Liver (tissue), 8 donors: ENCODE measurements at regions not wholly inside any gene's neighbourhood (a gene's known extent, or its start where the extent isn't known, plus 50 kb on each side); places are given as distances from the start of the nearest gene placed in this dataset.

Experiments
- DNase-seq: peaks from one replicate; pipeline ENCODE4 v3.0.0-alpha.2; 2017; ENCODE audit warnings: low spot score
- H3K27ac ChIP-seq, 2 donors: one replicate each; pipeline ENCODE4 v1.7.0; 2013; ENCODE audit warnings: inconsistent platforms in 2 of 2, low read length in 2 of 2, control low read depth in 1 of 2, low read depth in 1 of 2, mild to moderate bottlenecking in 1 of 2
- H3K27me3 ChIP-seq, 4 donors: one replicate each; pipeline versions ENCODE4 v1.6.1 to v1.7.0; 2013; ENCODE audit warnings: low read length in 3 of 4, inconsistent platforms in 1 of 4, mild to moderate bottlenecking in 1 of 4, moderate library complexity in 1 of 4; ENCODE audit not compliant: control insufficient read depth in 4 of 4, insufficient read depth in 4 of 4
- H3K36me3 ChIP-seq, 4 donors: one replicate each; pipeline versions ENCODE4 v1.6.1 to v1.7.0; 2013; ENCODE audit warnings: low read length in 3 of 4, mild to moderate bottlenecking in 3 of 4, low read depth in 1 of 4, moderate library complexity in 1 of 4; ENCODE audit not compliant: control insufficient read depth in 4 of 4, insufficient read depth in 3 of 4
- H3K4me1 ChIP-seq, 4 donors: one replicate each; pipeline versions ENCODE4 v1.6.1 to v1.7.0; 2013; ENCODE audit warnings: low read length in 3 of 4, mild to moderate bottlenecking in 3 of 4, moderate library complexity in 1 of 4; ENCODE audit not compliant: control insufficient read depth in 4 of 4, insufficient read depth in 4 of 4
- H3K4me3 ChIP-seq, 3 donors: one replicate each; pipeline versions ENCODE4 v1.6.1 to v1.7.0; 2013; ENCODE audit warnings: low read length in 3 of 3, control low read depth in 1 of 3, low read depth in 1 of 3, mild to moderate bottlenecking in 1 of 3
- H3K9ac ChIP-seq, 2 donors: one replicate each; pipeline ENCODE4 v1.7.0; 2013; ENCODE audit warnings: low read length in 2 of 2, mild to moderate bottlenecking in 2 of 2, moderate library complexity in 2 of 2, control low read depth in 1 of 2, low read depth in 1 of 2
- H3K9me3 ChIP-seq, 4 donors: one replicate each; pipeline versions ENCODE4 v1.6.1 to v1.7.0; 2013; ENCODE audit warnings: low read length in 3 of 4; ENCODE audit not compliant: control insufficient read depth in 4 of 4
- ATF3 ChIP-seq: IDR thresholded peaks from 2 replicates; pipeline ENCODE4 v1.6.1; 2016; ENCODE audit warnings: antibody characterized with exemption
- CTCF ChIP-seq: fragments of 150-350 bp; IDR thresholded peaks from 2 replicates; pipeline ENCODE4 v1.5.1; 2017; ENCODE audit warnings: improper control_type of control experiment, low read depth, low read length; ENCODE audit not compliant: missing input control
- EGR1 ChIP-seq, 2 donors: IDR thresholded peaks; 2 replicates each; pipeline ENCODE4 v1.6.1; 2016 to 2018; ENCODE audit warnings: antibody characterized with exemption in 2 of 2, low read depth in 2 of 2
- FOXA1 ChIP-seq: IDR thresholded peaks from 2 replicates; pipeline ENCODE4 v1.6.1; 2016; ENCODE audit warnings: antibody characterized with exemption
- FOXA2 ChIP-seq: IDR thresholded peaks from 2 replicates; pipeline ENCODE4 v1.6.1; 2016; ENCODE audit warnings: antibody characterized with exemption
- GABPA ChIP-seq, 2 donors: IDR thresholded peaks in 1 of 2; conservative IDR thresholded peaks in 1 of 2; 2 replicates each; pipeline ENCODE4 v1.6.1; 2016; ENCODE audit warnings: antibody characterized with exemption in 2 of 2, mild to moderate bottlenecking in 1 of 2, moderate library complexity in 1 of 2
- HNF4A ChIP-seq, 2 donors: conservative IDR thresholded peaks; 2 replicates each; pipeline ENCODE4 v1.6.1; 2016; ENCODE audit warnings: antibody characterized with exemption in 2 of 2, mild to moderate bottlenecking in 2 of 2
- HNF4G ChIP-seq: IDR thresholded peaks from 2 replicates; pipeline ENCODE4 v1.6.1; 2016; ENCODE audit warnings: antibody characterized with exemption
- JUND ChIP-seq, 2 donors: IDR thresholded peaks; 2 replicates each; pipeline ENCODE4 v1.6.1; 2016; ENCODE audit warnings: antibody characterized with exemption in 2 of 2
- MAX ChIP-seq: IDR thresholded peaks from 2 replicates; pipeline ENCODE4 v1.6.1; 2016; ENCODE audit warnings: antibody characterized with exemption
- NR2F2 ChIP-seq: IDR thresholded peaks from 2 replicates; pipeline ENCODE4 v1.6.1; 2016; ENCODE audit warnings: antibody characterized with exemption
- RAD21 ChIP-seq, 2 donors: IDR thresholded peaks; 2 replicates each; pipeline ENCODE4 v1.6.1; 2016; ENCODE audit warnings: antibody characterized with exemption in 2 of 2, mild to moderate bottlenecking in 2 of 2
- REST ChIP-seq: IDR thresholded peaks from 2 replicates; pipeline ENCODE4 v1.6.1; 2016; ENCODE audit warnings: antibody characterized with exemption, mild to moderate bottlenecking
- RXRA ChIP-seq, 2 donors: IDR thresholded peaks; 2 replicates each; pipeline ENCODE4 v1.6.1; 2017 to 2018; ENCODE audit warnings: antibody characterized with exemption in 2 of 2, mild to moderate bottlenecking in 1 of 2
- SP1 ChIP-seq: IDR thresholded peaks from 2 replicates; pipeline ENCODE4 v1.6.1; 2018; ENCODE audit warnings: antibody characterized with exemption, mild to moderate bottlenecking
- TAF1 ChIP-seq: conservative IDR thresholded peaks from 2 replicates; pipeline ENCODE4 v1.6.1; 2016; ENCODE audit warnings: antibody characterized with exemption, mild to moderate bottlenecking
- YY1 ChIP-seq: IDR thresholded peaks from 2 replicates; pipeline ENCODE4 v1.6.1; 2016; ENCODE audit warnings: antibody characterized with exemption, mild to moderate bottlenecking
- ZBTB33 ChIP-seq: IDR thresholded peaks from 2 replicates; pipeline ENCODE4 v1.6.1; 2016; ENCODE audit warnings: antibody characterized with exemption
- WGBS: extraction: QIAGEN DNeasy Blood & Tissue Kit; methylation state at CpG from one replicate; pipeline ENCODE4 v1.1.7; 2013; 5-methylcytosine and 5-hydroxymethylcytosine counted together
- donor health status: healthy.
- donor health status: healthy.
- donor health status: healthy.
- donor health status: healthy.
- donor health status: healthy.

- Histone ChIP-seq H3K9me3 (no peaks in the 10 kb centered on the region), H3K4me1 (no peaks in the 10 kb centered on the region), H3K27me3 (no peaks in the 10 kb centered on the region), H3K4me3 (no peak overlapping the region), H3K9ac (no peak overlapping the region), H3K27ac (no peak overlapping the region), H3K36me3 (no peaks in the 10 kb centered on the region)
- DNase-seq, result no peak
- 89% methylated on average over 9 of the region's 9 CpGs for WGBS
- TF ChIP-seq REST (no peak), RXRA (IDR thresholded peaks at IDR 0.05) (no peak), JUND (IDR thresholded peaks at IDR 0.05) (no peak), GABPA (IDR thresholded peaks at IDR 0.05 in 1 of 2, conservative IDR thresholded peaks at IDR 0.05 in 1 of 2) (no peak), RAD21 (IDR thresholded peaks at IDR 0.05) (no peak), MAX (no peak), SP1 (no peak), HNF4A (conservative IDR thresholded peaks at IDR 0.05) (no peak), TAF1 (no peak), EGR1 (IDR thresholded peaks at IDR 0.05; ENCODE audit: low read depth in 2 of 2) (no peak)
Measured at GRCh38 chr15:66836231-66837030, 134.4 kb downstream of the SMAD6 start.

GRCh38 chr15:66838202-66838601, 136.2 kb downstream of the SMAD6 start:
- 79% methylated on average over 7 of the region's 7 CpGs for WGBS
- no peak overlapping the region for H3K27ac ChIP-seq
- no peaks in the 10 kb centered on the region for H3K9me3 ChIP-seq
- no peaks in the 10 kb centered on the region for H3K36me3 ChIP-seq
- TF ChIP-seq FOXA1, result no peak
- TF ChIP-seq JUND (IDR thresholded peaks at IDR 0.05), result no peak
- TF ChIP-seq CTCF, result no peak
- no peak for TF ChIP-seq NR2F2
- TF ChIP-seq FOXA2, result no peak
- TF ChIP-seq SP1, result no peak
- no peak for TF ChIP-seq ATF3
- TF ChIP-seq HNF4G, result no peak
- no peak for TF ChIP-seq MAX
- no peak for TF ChIP-seq ZBTB33
- TF ChIP-seq RXRA (IDR thresholded peaks at IDR 0.05), result no peak
- no peak for TF ChIP-seq HNF4A (conservative IDR thresholded peaks at IDR 0.05)
- TF ChIP-seq GABPA (IDR thresholded peaks at IDR 0.05 in 1 of 2, conservative IDR thresholded peaks at IDR 0.05 in 1 of 2), result no peak
- TF ChIP-seq EGR1 (IDR thresholded peaks at IDR 0.05; ENCODE audit: low read depth in 2 of 2), result no peak
- no peak for TF ChIP-seq TAF1
- TF ChIP-seq RAD21 (IDR thresholded peaks at IDR 0.05), result no peak
- TF ChIP-seq REST, result no peak
- no peak for TF ChIP-seq YY1
- DNase-seq, result no peak
- H3K9ac ChIP-seq, result no peak overlapping the region
- no peak overlapping the region for H3K4me3 ChIP-seq
- peaks cover 0 to 3% (median 3%) of the 10 kb centered on the region in 4 donors for H3K4me1 ChIP-seq
- H3K27me3 ChIP-seq, result no peaks in the 10 kb centered on the region
